ENCODE measurements at regions not wholly inside any gene's neighbourhood (a gene's known extent, or its start where the extent isn't known, plus 50 kb on each side); places are given as distances from the start of the nearest gene placed in this dataset.

DNA sequence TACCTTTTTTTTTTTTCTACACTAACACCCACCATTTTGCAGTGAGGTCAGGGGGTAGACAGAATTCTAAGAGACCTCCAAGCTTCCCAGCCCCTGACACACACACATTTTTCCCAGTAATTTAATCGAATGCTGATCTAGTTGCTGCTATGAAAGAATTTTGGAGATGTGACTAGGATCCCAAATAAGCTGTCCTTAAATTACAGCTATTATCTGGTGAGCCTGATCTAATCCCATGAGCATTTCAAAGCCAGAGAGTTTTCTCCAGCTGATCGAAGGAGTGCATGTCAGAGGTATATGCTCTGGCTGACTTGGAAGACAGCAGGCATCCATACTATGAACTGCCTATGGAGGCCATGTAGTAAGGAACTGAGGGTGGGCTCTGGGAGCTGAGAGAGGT is 503.8 kb upstream of the MARCKS start:
- H3K4me3 ChIP-seq (ENCODE audit: low read depth, low read length), result no peak overlapping the region
- TF ChIP-seq, protein P1, sequence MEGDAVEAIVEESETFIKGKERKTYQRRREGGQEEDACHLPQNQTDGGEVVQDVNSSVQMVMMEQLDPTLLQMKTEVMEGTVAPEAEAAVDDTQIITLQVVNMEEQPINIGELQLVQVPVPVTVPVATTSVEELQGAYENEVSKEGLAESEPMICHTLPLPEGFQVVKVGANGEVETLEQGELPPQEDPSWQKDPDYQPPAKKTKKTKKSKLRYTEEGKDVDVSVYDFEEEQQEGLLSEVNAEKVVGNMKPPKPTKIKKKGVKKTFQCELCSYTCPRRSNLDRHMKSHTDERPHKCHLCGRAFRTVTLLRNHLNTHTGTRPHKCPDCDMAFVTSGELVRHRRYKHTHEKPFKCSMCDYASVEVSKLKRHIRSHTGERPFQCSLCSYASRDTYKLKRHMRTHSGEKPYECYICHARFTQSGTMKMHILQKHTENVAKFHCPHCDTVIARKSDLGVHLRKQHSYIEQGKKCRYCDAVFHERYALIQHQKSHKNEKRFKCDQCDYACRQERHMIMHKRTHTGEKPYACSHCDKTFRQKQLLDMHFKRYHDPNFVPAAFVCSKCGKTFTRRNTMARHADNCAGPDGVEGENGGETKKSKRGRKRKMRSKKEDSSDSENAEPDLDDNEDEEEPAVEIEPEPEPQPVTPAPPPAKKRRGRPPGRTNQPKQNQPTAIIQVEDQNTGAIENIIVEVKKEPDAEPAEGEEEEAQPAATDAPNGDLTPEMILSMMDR (conservative IDR thresholded peaks at IDR 0.05; ENCODE audit: low read depth, low read length), result no peak
- DNase-seq (ENCODE audit: low read depth), result no peak

DNA sequence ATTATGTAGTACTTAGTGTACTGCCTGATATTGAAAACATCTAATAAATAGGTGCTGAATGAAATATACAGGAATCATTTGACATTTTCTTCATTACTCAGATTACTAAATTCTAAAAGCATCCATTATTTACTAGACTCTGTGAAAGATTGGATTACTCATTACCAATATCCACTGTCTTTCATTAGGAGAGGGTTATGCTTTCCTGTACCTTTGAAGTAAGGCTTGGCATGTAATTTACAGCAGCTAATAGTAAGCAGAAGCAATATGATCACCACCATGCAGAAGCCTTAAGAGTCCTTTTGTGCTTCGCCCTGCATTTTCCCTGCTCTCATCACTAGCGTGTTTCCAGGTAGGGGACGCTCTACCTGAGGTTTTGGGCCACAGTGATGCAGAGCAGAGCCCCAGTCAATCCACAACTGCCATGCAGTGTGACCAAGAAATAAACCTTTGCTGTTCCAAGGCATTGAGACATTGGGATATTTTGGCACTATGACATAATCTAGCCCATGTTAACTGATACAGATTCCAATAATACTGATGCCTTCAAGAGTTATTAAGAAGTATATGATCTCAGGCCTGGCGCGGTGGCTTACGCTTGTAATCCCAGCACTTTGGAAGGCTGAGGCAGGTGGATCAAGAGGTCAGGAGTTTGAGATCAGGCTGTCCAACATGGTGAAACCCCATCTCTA is 502.8 kb upstream of the MARCKS start:
- TF ChIP-seq, protein P1 (conservative IDR thresholded peaks at IDR 0.05; ENCODE audit: low read depth, low read length), result no peak
- no peak overlapping the region for H3K4me3 ChIP-seq (ENCODE audit: low read depth, low read length)
- DNase-seq (ENCODE audit: low read depth), result no peak

DNA sequence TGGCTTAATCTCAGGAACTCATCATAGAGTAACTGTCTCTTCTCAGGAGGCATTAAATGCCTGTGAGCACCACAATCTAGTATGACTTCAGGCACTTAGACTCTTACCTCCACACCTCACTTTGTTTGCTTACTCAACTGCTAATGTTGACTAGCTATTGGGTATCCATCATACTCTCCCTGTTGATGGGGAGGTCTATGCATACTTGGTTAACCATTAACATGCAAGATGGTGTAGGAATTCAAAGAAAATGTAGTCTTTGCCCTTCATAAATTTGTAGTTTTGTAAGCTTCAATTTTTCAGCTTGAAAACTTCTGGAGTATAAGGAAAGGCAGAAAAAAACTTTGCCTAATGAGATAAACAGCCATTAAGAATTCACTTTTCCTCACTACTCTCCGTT is 501.0 kb upstream of the MARCKS start:
- H3K4me3 ChIP-seq (ENCODE audit: low read depth, low read length), result no peak overlapping the region
- TF ChIP-seq, protein P1 (conservative IDR thresholded peaks at IDR 0.05; ENCODE audit: low read depth, low read length), result no peak
- DNase-seq (ENCODE audit: low read depth), result no peak

DNA sequence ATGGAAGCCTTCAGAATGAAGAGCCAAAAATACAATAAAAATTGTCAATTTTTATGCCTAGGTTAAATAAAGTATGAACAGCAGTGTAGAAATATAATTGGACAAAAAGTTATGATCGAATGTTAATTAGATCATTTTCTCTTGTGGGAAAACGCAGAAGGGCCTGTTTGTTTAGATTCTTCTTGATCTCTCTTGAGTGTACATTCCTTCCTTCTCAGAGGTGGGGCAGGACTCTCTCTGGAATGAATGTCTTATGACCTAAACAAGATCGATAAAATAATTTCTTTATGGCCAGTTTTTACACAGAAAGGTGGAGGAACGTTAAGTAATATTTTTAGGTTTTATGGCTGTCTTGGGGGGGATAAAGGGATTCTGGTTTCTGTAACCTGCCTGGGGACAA is 500.1 kb upstream of the MARCKS start:
- TF ChIP-seq, protein P1 (conservative IDR thresholded peaks at IDR 0.05; ENCODE audit: low read depth, low read length), result no peak
- no peak for DNase-seq (ENCODE audit: low read depth)
- H3K4me3 ChIP-seq (ENCODE audit: low read depth, low read length), result no peak overlapping the region

DNA sequence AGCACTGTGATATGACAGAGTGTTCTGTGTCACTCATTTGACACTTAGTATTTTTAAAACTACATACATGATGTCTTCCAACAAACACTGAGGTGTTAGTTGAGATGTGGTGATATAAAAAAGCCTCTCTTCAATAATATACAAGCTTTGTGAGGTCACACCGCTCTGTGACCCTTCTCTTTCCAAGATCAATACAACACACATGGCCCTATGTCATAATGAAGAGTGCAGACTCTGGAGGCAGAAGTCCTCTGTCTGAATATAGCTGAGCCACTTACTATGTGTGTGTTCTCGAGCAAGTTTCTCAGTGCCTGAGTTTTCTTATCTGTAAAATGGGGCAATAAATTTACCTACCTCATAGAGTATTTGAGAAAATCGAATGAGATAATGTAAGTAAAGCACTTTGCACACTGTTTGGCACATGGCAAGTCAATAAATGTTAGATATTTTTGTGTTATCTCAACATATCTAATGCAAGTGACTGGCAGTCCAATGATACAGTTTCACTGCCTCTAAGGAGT is 499.0 kb upstream of the MARCKS start:
- DNase-seq (ENCODE audit: low read depth), result no peak
- TF ChIP-seq, protein P1 (conservative IDR thresholded peaks at IDR 0.05; ENCODE audit: low read depth, low read length), result no peak

DNA sequence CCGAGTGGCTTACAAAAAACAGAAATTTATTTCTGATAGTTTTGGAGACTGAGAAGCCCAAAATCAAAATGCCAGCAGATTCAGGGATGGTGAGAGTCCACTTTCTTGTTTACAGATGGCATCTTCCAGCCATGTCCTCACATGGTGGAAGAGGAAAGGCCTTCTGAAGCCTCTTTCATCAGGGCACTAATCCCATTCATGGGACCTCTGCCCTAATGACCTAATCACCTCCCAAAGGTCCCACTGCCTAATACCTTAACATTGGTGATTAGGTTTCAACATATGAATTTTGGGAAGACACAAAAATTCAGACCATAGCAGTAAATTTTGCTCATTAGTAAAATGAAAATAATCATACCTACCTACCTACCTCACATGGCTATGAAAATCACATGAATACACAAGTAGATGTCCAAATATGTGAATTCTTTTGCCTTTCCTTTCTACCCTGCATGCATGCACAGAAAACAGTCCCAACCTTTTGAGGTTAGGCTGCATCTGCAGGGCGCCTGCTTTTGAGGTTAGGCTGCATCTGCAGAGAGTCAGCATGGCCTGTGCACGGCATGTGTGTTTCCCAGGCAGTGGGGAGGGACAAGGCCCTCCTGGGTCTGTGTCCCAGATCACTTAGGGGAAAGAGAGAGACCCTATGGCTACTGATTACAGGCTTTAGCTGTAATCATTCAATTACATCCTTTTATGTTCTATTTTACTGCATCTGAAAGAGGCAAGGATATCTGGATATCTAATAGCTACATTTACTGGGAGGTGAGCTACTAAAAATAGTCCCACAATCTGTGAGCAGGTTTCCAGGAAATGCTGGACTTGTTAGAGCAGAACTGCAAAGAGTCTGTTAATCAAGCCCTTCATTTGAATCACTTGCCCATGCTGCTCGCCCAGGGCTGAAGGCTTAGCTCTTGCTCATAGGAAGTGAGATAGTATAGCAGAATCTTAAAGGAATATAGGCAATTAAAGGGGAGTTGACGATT is 497.7 kb upstream of the MARCKS start:
- peak; percentile 55 for DNase-seq (ENCODE audit: low read depth)
- TF ChIP-seq, protein P1 (conservative IDR thresholded peaks at IDR 0.05; ENCODE audit: low read depth, low read length), result no peak
- no peak overlapping the region for H3K4me3 ChIP-seq (ENCODE audit: low read depth, low read length)

More for the DNA sequence above, 499.0 kb upstream of the MARCKS start:
- H3K4me3 ChIP-seq (ENCODE audit: low read depth, low read length), result no peak overlapping the region
